IMR-90 (cell line): ENCODE measurements at regions not wholly inside any gene's neighbourhood (a gene's known extent, or its start where the extent isn't known, plus 50 kb on each side); places are given as distances from the start of the nearest gene placed in this dataset.

Source experiments
- ATAC-seq: fragments of 200-7000 bp; cut with Tn5 transposase; 2 replicates; pipeline ENCODE4 v1.9.1; 2020; ENCODE audit warnings: low read depth, mild to moderate bottlenecking, moderate library complexity
- BruUV-seq: library from RNA; stranded (reverse); fragments of 400-500 nt; replicated peaks from 2 replicates; lab custom pipeline; 2021; lab: Mats Ljungman, UMichigan
- CTCF ChIA-PET: fragments of 300-600 bp; formaldehyde crosslinking; extraction: SDS; loops from one replicate; lab custom pipeline; 2021; ENCODE audit warnings: antibody characterized with exemption; lab: Yijun Ruan, JAX
- POLR2A ChIA-PET: fragments of 300-600 bp; sonication (Branson Sonifier 250); formaldehyde crosslinking; loops from one replicate; lab custom pipeline; 2022; ENCODE audit warnings: antibody characterized with exemption; ENCODE audit not compliant: unreplicated experiment; lab: Charles Lee
- DNase-seq: peaks from one replicate; pipeline ENCODE4 v3.0.0; 2013
- H2AFZ ChIP-seq: replicated peaks from 2 replicates; pipeline ENCODE3; 2013; ENCODE audit warnings: low read length, mild to moderate bottlenecking; ENCODE audit not compliant: poor library complexity
- H2AK5ac ChIP-seq: 2 replicates; pipeline ENCODE4 v1.6.1; 2013; ENCODE audit warnings: low read depth, low read length, inconsistent platforms
- H2AK9ac ChIP-seq: replicated peaks from 2 replicates; pipeline ENCODE3; 2013; ENCODE audit warnings: mild to moderate bottlenecking, low read depth, low read length, moderate library complexity; ENCODE audit not compliant: poor library complexity
- H2BK120ac ChIP-seq: 2 replicates; pipeline ENCODE4 v1.6.1; 2013; ENCODE audit warnings: low read depth, low read length, inconsistent platforms
- H2BK15ac ChIP-seq: 3 replicates; pipeline ENCODE4 v1.6.1; 2013; ENCODE audit warnings: low read depth, low read length, inconsistent platforms
- H2BK20ac ChIP-seq: 2 replicates; pipeline ENCODE4 v1.6.1; 2013; ENCODE audit warnings: low read depth, mild to moderate bottlenecking, inconsistent platforms, low read length, moderate library complexity
- H2BK5ac ChIP-seq: 2 replicates; pipeline ENCODE4 v1.6.1; 2013; ENCODE audit warnings: mild to moderate bottlenecking, low read depth, low read length, inconsistent platforms; ENCODE audit not compliant: poor library complexity, severe bottlenecking
- H3K14ac ChIP-seq: replicated peaks from 2 replicates; pipeline ENCODE4 v1.6.1; 2013; ENCODE audit warnings: low read depth, low read length, inconsistent platforms
- H3K18ac ChIP-seq: 2 replicates; pipeline ENCODE4 v1.6.1; 2013; ENCODE audit warnings: low read depth, low read length, control low read depth
- H3K23ac ChIP-seq: 2 replicates; pipeline ENCODE4 v1.6.1; 2013; ENCODE audit warnings: low read depth, low read length, inconsistent platforms
- H3K27ac ChIP-seq: 2 replicates; pipeline ENCODE4 v1.5.1; 2013; ENCODE audit warnings: mild to moderate bottlenecking, control low read depth, low read length; ENCODE audit not compliant: insufficient read depth
- H3K27me3 ChIP-seq: 2 replicates; pipeline ENCODE4 v1.6.1; 2013; ENCODE audit warnings: low read length; ENCODE audit not compliant: control insufficient read depth, insufficient read depth
- H3K36me3 ChIP-seq: 2 replicates; pipeline ENCODE4 v1.6.1; 2013; ENCODE audit warnings: low read length, mixed read lengths; ENCODE audit not compliant: control insufficient read depth, insufficient read depth
- H3K4ac ChIP-seq: 2 replicates; pipeline ENCODE4 v1.6.1; 2013; ENCODE audit warnings: low read depth, low read length, inconsistent platforms
- H3K4me1 ChIP-seq: 2 replicates; pipeline ENCODE4 v1.6.1; 2013; ENCODE audit warnings: low read length, mixed read lengths; ENCODE audit not compliant: control insufficient read depth, insufficient read depth
- H3K4me2 ChIP-seq: 2 replicates; pipeline ENCODE4 v1.6.1; 2013; ENCODE audit warnings: low read depth, mild to moderate bottlenecking, control low read depth, low read length, moderate library complexity
- H3K4me3 ChIP-seq: 2 replicates; pipeline ENCODE4 v1.5.1; 2013; ENCODE audit warnings: low read depth, mild to moderate bottlenecking, control low read depth, low read length, moderate library complexity; ENCODE audit not compliant: insufficient read depth
- H3K56ac ChIP-seq: 2 replicates; pipeline ENCODE4 v1.6.1; 2013; ENCODE audit warnings: low read length, inconsistent platforms; ENCODE audit not compliant: insufficient read depth; ENCODE audit errors: extremely low read depth
- H3K79me1 ChIP-seq, 2 experiments: 2 replicates each; pipeline ENCODE4 v1.6.1; 2013; ENCODE audit warnings: low read length in 2 of 2, inconsistent platforms in 1 of 2, low read depth in 1 of 2
- H3K9ac ChIP-seq: 2 replicates; pipeline ENCODE4 v1.6.1; 2013; ENCODE audit warnings: low read depth, low read length, control low read depth
- H3K9me1 ChIP-seq: 2 replicates; pipeline ENCODE4 v1.6.1; 2013; ENCODE audit warnings: low read length, inconsistent platforms; ENCODE audit not compliant: insufficient read depth
- H3K9me3 ChIP-seq: 2 replicates; pipeline ENCODE4 v1.6.1; 2013; ENCODE audit warnings: low read length; ENCODE audit not compliant: control insufficient read depth, insufficient read depth
- H4K20me1 ChIP-seq: 2 replicates; pipeline ENCODE4 v1.6.1; 2013; ENCODE audit warnings: low read length, inconsistent platforms; ENCODE audit not compliant: insufficient read depth
- H4K5ac ChIP-seq: 2 replicates; pipeline ENCODE4 v1.6.1; 2013; ENCODE audit warnings: mild to moderate bottlenecking, low read depth, low read length, control low read depth
- H4K8ac ChIP-seq, 2 experiments: 2 replicates each; pipeline ENCODE4 v1.6.1; 2013; ENCODE audit warnings: low read depth in 2 of 2, low read length in 2 of 2, control low read depth in 1 of 2, inconsistent platforms in 1 of 2
- H4K91ac ChIP-seq: 2 replicates; pipeline ENCODE4 v1.6.1; 2013; ENCODE audit warnings: low read depth, low read length, inconsistent platforms; ENCODE audit not compliant: insufficient read depth
- CEBPB ChIP-seq: IDR thresholded peaks from 2 replicates; pipeline ENCODE4 v1.6.1; 2012; ENCODE audit warnings: low read depth, low read length, improper control_type of control experiment
- FOS ChIP-seq: fragments of 150-350 bp; IDR thresholded peaks from 2 replicates; pipeline ENCODE4 v1.6.1; 2016; ENCODE audit warnings: low read depth, low read length
- MAFK ChIP-seq: IDR thresholded peaks from 2 replicates; pipeline ENCODE4 v1.6.1; 2012; ENCODE audit warnings: low read depth, low read length, improper control_type of control experiment
- MAZ ChIP-seq: IDR thresholded peaks from 2 replicates; pipeline ENCODE4 v1.6.1; 2012; ENCODE audit warnings: low read depth, mild to moderate bottlenecking, low read length, improper control_type of control experiment, moderate library complexity, borderline replicate concordance
- MXI1 ChIP-seq: IDR thresholded peaks from 2 replicates; pipeline ENCODE4 v1.6.1; 2012; ENCODE audit warnings: low read depth, mild to moderate bottlenecking, low read length, moderate library complexity, borderline replicate concordance
- NFE2L2 ChIP-seq: fragments of 150-350 bp; IDR thresholded peaks from 2 replicates; pipeline ENCODE4 v1.6.1; 2016; ENCODE audit warnings: low read depth, mild to moderate bottlenecking, low read length
- POLR2A ChIP-seq: IDR thresholded peaks from 2 replicates; pipeline ENCODE4 v1.6.1; 2012; ENCODE audit warnings: mild to moderate bottlenecking, low read depth, low read length
- RCOR1 ChIP-seq: IDR thresholded peaks from 2 replicates; pipeline ENCODE4 v1.6.1; 2012; ENCODE audit warnings: mild to moderate bottlenecking, low read length, improper control_type of control experiment; ENCODE audit not compliant: insufficient replicate concordance
- RFX5 ChIP-seq: IDR thresholded peaks from 2 replicates; pipeline ENCODE4 v1.8.0; 2012; ENCODE audit warnings: low read depth, mild to moderate bottlenecking, low read length, moderate library complexity
- SMC3 ChIP-seq: fragments of 150-350 bp; IDR thresholded peaks from 2 replicates; pipeline ENCODE4 v1.6.1; 2016; ENCODE audit warnings: low read depth, mild to moderate bottlenecking, antibody characterized with exemption, low read length, moderate library complexity
- WGBS, 2 experiments: methylation state at CpG; one replicate each; pipeline versions ENCODE4 v1.1.5 to v1.1.7; 2013; ENCODE audit warnings: missing lambda C conversion rate in 2 of 2; ENCODE audit not compliant: insufficient read length in 1 of 2; ENCODE audit errors: extremely low coverage in 2 of 2; 5-methylcytosine and 5-hydroxymethylcytosine counted together
- dilution Hi-C: fragments of 300-500 bp; cut with HindIII; formaldehyde crosslinking; loops from one replicate; pipeline ENCODE4 v1.14.3; 2018; ENCODE audit warnings: low sequenced_read_pairs; ENCODE audit not compliant: unreplicated experiment
- in situ Hi-C: fragments of 300-500 bp; cut with MboI; formaldehyde crosslinking; loops from 3 replicates; pipeline ENCODE4 v1.14.3; 2019; ENCODE audit warnings: low sequenced_read_pairs, inconsistent platforms, mixed read lengths
- intact Hi-C: fragments of 100-400 bp; cut with micrococcal nuclease; formaldehyde crosslinking; loops from 2 replicates; pipeline ENCODE4 v1.10.0; 2022
- TF ChIP-seq, protein P1 (sequence below): conservative IDR thresholded peaks from 2 replicates; pipeline ENCODE4 v1.5.1; 2012; ENCODE audit warnings: mild to moderate bottlenecking, low read depth, low read length, improper control_type of control experiment

- no peak for ATAC-seq
- H3K36me3 ChIP-seq = no peaks in the 10 kb centered on the region
- no peak overlapping the region for H3K14ac ChIP-seq
- dilution Hi-C loops (no loop called here), in situ Hi-C loops (no loop called here), intact Hi-C loops (no loop called here)
- no peaks in the 10 kb centered on the region for H3K27me3 ChIP-seq
- H3K18ac ChIP-seq = no peak overlapping the region
- no peak overlapping the region for H2BK120ac ChIP-seq
- no peaks in the 10 kb centered on the region for H4K20me1 ChIP-seq
- no peak overlapping the region for H2BK20ac ChIP-seq
- H3K79me1 ChIP-seq = no peaks in the 10 kb centered on the region
- WGBS, 2 experiments = no CpG with 5 or more reads among the region's 1 CpG
- H4K8ac ChIP-seq = no peak overlapping the region
- H2BK15ac ChIP-seq = no peak overlapping the region
- no peak overlapping the region for H3K4me3 ChIP-seq
- H2AK9ac ChIP-seq = no peak overlapping the region
- ChIA-PET CTCF (no interaction called here), POLR2A (no interaction called here)
- TF ChIP-seq SMC3 (no peak), RCOR1 (no peak), RFX5 (no peak), MAFK (no peak), CEBPB (no peak), MAZ (no peak), POLR2A (no peak), FOS (no peak), MXI1 (no peak), NFE2L2 (no peak)
- TF ChIP-seq, protein P1, sequence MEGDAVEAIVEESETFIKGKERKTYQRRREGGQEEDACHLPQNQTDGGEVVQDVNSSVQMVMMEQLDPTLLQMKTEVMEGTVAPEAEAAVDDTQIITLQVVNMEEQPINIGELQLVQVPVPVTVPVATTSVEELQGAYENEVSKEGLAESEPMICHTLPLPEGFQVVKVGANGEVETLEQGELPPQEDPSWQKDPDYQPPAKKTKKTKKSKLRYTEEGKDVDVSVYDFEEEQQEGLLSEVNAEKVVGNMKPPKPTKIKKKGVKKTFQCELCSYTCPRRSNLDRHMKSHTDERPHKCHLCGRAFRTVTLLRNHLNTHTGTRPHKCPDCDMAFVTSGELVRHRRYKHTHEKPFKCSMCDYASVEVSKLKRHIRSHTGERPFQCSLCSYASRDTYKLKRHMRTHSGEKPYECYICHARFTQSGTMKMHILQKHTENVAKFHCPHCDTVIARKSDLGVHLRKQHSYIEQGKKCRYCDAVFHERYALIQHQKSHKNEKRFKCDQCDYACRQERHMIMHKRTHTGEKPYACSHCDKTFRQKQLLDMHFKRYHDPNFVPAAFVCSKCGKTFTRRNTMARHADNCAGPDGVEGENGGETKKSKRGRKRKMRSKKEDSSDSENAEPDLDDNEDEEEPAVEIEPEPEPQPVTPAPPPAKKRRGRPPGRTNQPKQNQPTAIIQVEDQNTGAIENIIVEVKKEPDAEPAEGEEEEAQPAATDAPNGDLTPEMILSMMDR = no peak
- H4K91ac ChIP-seq = no peak overlapping the region
- no peak overlapping the region for H3K56ac ChIP-seq
- no peak overlapping the region for H3K27ac ChIP-seq
- no peaks in the 10 kb centered on the region for H3K4me1 ChIP-seq
- H3K23ac ChIP-seq = no peak overlapping the region
- H3K9ac ChIP-seq = no peak overlapping the region
- H2BK5ac ChIP-seq = no peak overlapping the region
- DNase-seq = no peak
- no peak overlapping the region for H2AK5ac ChIP-seq
- H3K4me2 ChIP-seq = no peak overlapping the region
- no peak overlapping the region for H4K5ac ChIP-seq
- BruUV-seq = no TSS peak
- H3K9me1 ChIP-seq = no peaks in the 10 kb centered on the region
- no peak overlapping the region for H3K4ac ChIP-seq
- H3K9me3 ChIP-seq = peaks cover 2% of the 10 kb centered on the region; the same call in 1 of the 2 replicates
- H2AFZ ChIP-seq = no peak overlapping the region
Observed at GRCh38 chr21:19031953-19032352, 628.4 kb upstream of the TMPRSS15 start.
